ENCODE measurements at regions not wholly inside any gene's neighbourhood (a gene's known extent, or its start where the extent isn't known, plus 50 kb on each side); places are given as distances from the start of the nearest gene placed in this dataset.

DNA sequence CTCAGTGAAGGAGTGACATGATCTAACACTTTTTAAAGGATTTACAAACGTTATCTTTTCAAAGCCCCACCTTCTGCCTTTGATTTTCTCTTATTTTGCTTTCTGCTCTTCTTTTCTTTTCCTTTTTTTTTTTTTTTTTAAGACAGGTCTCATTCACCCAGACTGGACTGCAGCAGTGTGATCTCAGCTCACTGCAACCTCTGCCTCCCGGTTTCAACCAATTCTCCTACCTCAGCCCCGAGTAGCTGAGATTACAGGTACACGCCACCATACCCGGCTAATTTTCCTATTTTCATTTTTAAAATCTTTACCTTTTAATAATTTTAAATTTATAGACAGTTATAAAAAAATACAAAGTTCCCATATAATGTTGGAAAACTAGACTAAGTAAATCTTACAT, 63.7 kb upstream of the RPS13 start:
- H4K8ac ChIP-seq (replicated peaks; ENCODE audit: insufficient read length, low read depth, low read length): no peak overlapping the region
- no peak overlapping the region; a peak in 1 of 7 replicates for H3K27ac Mint-ChIP-seq
- H3K79me2 ChIP-seq (ENCODE audit: insufficient read depth, low read length): no peaks in the 10 kb centered on the region
- H3K4me1 ChIP-seq (ENCODE audit: insufficient read depth, low read length): no peaks in the 10 kb centered on the region
- H3K4me1 Mint-ChIP-seq: peaks cover 7 to 14% of the 10 kb centered on the region in 2 experiments
- H2AK5ac ChIP-seq (ENCODE audit: insufficient read length, low read length): no peak overlapping the region
- H3K56ac ChIP-seq (ENCODE audit: insufficient read length, low read depth, low read length): no peak overlapping the region
- no peaks in the 10 kb centered on the region for H4K20me1 ChIP-seq (ENCODE audit: control insufficient read depth, insufficient read depth, insufficient read length)
- no peak overlapping the region for H2BK12ac ChIP-seq (ENCODE audit: insufficient read length, low read depth, low read length)
- no peaks in the 10 kb centered on the region for H3K27me3 Mint-ChIP-seq (ENCODE audit: low read depth)
- no peak overlapping the region for H4K5ac ChIP-seq (ENCODE audit: insufficient read length, low read depth, low read length)
- H2BK5ac ChIP-seq (ENCODE audit: insufficient read length, low read length): no peak overlapping the region
- H3K9ac ChIP-seq (ENCODE audit: extremely low read depth, insufficient read length, low read length): no peak overlapping the region
- H2AFZ ChIP-seq (ENCODE audit: low read length): no peak overlapping the region
- WGBS (ENCODE audit: extremely low coverage, insufficient read length, low lambda C conversion rate): no CpG with 5 or more reads among the region's 5 CpGs
- no peaks in the 10 kb centered on the region for H3K27me3 ChIP-seq (ENCODE audit: insufficient read depth, low read length)
- no peak overlapping the region for H3T11ph ChIP-seq (ENCODE audit: low read length)
- no peak overlapping the region for H2BK20ac ChIP-seq (ENCODE audit: low read depth, low read length, poor library complexity, severe bottlenecking)
- no peak overlapping the region for H2BK15ac ChIP-seq (ENCODE audit: low read depth, low read length)
- no peaks in the 10 kb centered on the region for H3K79me1 ChIP-seq (ENCODE audit: insufficient read depth, low read depth, low read length, poor library complexity, severe bottlenecking)
- no peak overlapping the region for H4K91ac ChIP-seq (ENCODE audit: insufficient read length, low read depth, low read length)
- no peak overlapping the region for H3K18ac ChIP-seq (ENCODE audit: insufficient read length, low read depth, low read length)
- peaks cover 12 to 61% (median 55%) of the 10 kb centered on the region in 3 experiments; a peak in 6 of 7 replicates for H3K36me3 Mint-ChIP-seq (ENCODE audit: insufficient read depth in 1 of 3, low read depth in 3 of 3)
- H3K4ac ChIP-seq (ENCODE audit: low read depth, low read length): no peak overlapping the region
- no peak overlapping the region for H2BK120ac ChIP-seq (ENCODE audit: low read depth, low read length, poor library complexity, severe bottlenecking)
- H3K9me3 ChIP-seq (ENCODE audit: control insufficient read depth, low read depth, low read length): no peaks in the 10 kb centered on the region
- no peak overlapping the region for H3K27ac ChIP-seq (ENCODE audit: insufficient read length, low read depth, low read length)
- H3K23ac ChIP-seq (ENCODE audit: insufficient read length, low read depth, low read length): no peak overlapping the region
- no peaks in the 10 kb centered on the region for H3K23me2 ChIP-seq (ENCODE audit: insufficient read length, low read depth, low read length, poor library complexity, severe bottlenecking)
- TF ChIP-seq, protein P1, sequence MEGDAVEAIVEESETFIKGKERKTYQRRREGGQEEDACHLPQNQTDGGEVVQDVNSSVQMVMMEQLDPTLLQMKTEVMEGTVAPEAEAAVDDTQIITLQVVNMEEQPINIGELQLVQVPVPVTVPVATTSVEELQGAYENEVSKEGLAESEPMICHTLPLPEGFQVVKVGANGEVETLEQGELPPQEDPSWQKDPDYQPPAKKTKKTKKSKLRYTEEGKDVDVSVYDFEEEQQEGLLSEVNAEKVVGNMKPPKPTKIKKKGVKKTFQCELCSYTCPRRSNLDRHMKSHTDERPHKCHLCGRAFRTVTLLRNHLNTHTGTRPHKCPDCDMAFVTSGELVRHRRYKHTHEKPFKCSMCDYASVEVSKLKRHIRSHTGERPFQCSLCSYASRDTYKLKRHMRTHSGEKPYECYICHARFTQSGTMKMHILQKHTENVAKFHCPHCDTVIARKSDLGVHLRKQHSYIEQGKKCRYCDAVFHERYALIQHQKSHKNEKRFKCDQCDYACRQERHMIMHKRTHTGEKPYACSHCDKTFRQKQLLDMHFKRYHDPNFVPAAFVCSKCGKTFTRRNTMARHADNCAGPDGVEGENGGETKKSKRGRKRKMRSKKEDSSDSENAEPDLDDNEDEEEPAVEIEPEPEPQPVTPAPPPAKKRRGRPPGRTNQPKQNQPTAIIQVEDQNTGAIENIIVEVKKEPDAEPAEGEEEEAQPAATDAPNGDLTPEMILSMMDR (conservative IDR thresholded peaks at IDR 0.05): no peak
- no peak overlapping the region for H3K14ac ChIP-seq (ENCODE audit: insufficient read depth, low read length)
- no peak overlapping the region for H3K4me3 Mint-ChIP-seq
- no peak overlapping the region for H3K4me2 ChIP-seq (ENCODE audit: insufficient read depth, insufficient read length, low read length)
- DNase-seq: no peak
- no peaks in the 10 kb centered on the region for H3K9me3 Mint-ChIP-seq

Data from H9 (cell line).